ENCODE measurements at regions not wholly inside any gene's neighbourhood (a gene's known extent, or its start where the extent isn't known, plus 50 kb on each side); places are given as distances from the start of the nearest gene placed in this dataset.

DNA sequence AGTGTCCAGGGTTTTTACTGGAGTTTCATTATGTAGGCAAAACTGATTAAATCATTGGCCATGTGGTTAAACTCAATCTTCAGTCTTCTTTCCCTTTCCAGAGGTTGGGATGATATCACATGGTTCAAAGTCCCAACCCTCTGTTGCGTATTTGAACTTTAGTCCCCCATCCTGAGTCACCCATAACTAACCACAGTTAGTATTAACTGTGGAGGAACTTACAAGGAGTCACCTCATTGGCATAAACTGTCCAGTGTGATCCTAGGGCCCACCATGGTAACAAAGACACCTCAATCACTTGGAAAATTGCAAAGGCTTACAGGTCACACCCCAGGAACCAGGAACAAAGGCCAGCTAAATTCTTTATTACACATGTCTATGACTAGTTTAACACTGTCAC lies 188.5 kb downstream of the COX7C start:
- Histone ChIP-seq H3F3A (replicated peaks; ENCODE audit: low read depth) (no peaks in the 10 kb centered on the region), H3K36me3 (ENCODE audit: insufficient read depth) (no peaks in the 10 kb centered on the region), H3K9me2 (ENCODE audit: insufficient read depth) (no peaks in the 10 kb centered on the region), H2AFZ (no peak overlapping the region), H3K79me2 (replicated peaks; ENCODE audit: insufficient read depth) (no peaks in the 10 kb centered on the region), H3K27ac (ENCODE audit: low read depth) (no peak overlapping the region), H3K27me3 (ENCODE audit: insufficient read depth) (no peaks in the 10 kb centered on the region), H3K4me1 (ENCODE audit: insufficient read depth) (no peaks in the 10 kb centered on the region), H3K4me2 (no peak overlapping the region), H4K20me1 (replicated peaks; ENCODE audit: insufficient read depth) (no peaks in the 10 kb centered on the region), H3K4me3 (no peak overlapping the region)
- no peak overlapping the region for H3K4me3 Mint-ChIP-seq
- H3K27me3 Mint-ChIP-seq (ENCODE audit: insufficient read depth, low read depth, poor library complexity) = no peaks in the 10 kb centered on the region
- H3K27ac Mint-ChIP-seq = no peak overlapping the region
- DNase-seq (ENCODE audit: low spot score) (no peak), ATAC-seq (no peak)
- peaks cover 4% of the 10 kb centered on the region; the same call in 1 of the 3 replicates for H3K36me3 Mint-ChIP-seq (ENCODE audit: low read depth)
- H3K4me1 Mint-ChIP-seq = peaks cover 2% of the 10 kb centered on the region; the same call in 1 of the 3 replicates
- TF ChIP-seq NANOG (IDR thresholded peaks at IDR 0.05; ENCODE audit: borderline replicate concordance) (no peak), ZNF114 (CRISPR knock-in tag; IDR thresholded peaks at IDR 0.05) (no peak), ZNF331 (CRISPR knock-in tag; IDR thresholded peaks at IDR 0.05; ENCODE audit: low read depth) (no peak), EZH2 (IDR thresholded peaks at IDR 0.05; ENCODE audit: low read depth, unreplicated experiment) (no peak), STAT1 (IDR thresholded peaks at IDR 0.05; ENCODE audit: unreplicated experiment) (no peak), JUNB (IDR thresholded peaks at IDR 0.05; ENCODE audit: unreplicated experiment) (no peak), POLR2AphosphoS5 (IDR thresholded peaks at IDR 0.05; ENCODE audit: low read depth) (no peak), EZH2phosphoT487 (IDR thresholded peaks at IDR 0.05; ENCODE audit: unreplicated experiment) (no peak), CREB1 (CRISPR knock-in tag; IDR thresholded peaks at IDR 0.05; ENCODE audit: low read depth) (no peak)
- TF ChIP-seq, protein P1, sequence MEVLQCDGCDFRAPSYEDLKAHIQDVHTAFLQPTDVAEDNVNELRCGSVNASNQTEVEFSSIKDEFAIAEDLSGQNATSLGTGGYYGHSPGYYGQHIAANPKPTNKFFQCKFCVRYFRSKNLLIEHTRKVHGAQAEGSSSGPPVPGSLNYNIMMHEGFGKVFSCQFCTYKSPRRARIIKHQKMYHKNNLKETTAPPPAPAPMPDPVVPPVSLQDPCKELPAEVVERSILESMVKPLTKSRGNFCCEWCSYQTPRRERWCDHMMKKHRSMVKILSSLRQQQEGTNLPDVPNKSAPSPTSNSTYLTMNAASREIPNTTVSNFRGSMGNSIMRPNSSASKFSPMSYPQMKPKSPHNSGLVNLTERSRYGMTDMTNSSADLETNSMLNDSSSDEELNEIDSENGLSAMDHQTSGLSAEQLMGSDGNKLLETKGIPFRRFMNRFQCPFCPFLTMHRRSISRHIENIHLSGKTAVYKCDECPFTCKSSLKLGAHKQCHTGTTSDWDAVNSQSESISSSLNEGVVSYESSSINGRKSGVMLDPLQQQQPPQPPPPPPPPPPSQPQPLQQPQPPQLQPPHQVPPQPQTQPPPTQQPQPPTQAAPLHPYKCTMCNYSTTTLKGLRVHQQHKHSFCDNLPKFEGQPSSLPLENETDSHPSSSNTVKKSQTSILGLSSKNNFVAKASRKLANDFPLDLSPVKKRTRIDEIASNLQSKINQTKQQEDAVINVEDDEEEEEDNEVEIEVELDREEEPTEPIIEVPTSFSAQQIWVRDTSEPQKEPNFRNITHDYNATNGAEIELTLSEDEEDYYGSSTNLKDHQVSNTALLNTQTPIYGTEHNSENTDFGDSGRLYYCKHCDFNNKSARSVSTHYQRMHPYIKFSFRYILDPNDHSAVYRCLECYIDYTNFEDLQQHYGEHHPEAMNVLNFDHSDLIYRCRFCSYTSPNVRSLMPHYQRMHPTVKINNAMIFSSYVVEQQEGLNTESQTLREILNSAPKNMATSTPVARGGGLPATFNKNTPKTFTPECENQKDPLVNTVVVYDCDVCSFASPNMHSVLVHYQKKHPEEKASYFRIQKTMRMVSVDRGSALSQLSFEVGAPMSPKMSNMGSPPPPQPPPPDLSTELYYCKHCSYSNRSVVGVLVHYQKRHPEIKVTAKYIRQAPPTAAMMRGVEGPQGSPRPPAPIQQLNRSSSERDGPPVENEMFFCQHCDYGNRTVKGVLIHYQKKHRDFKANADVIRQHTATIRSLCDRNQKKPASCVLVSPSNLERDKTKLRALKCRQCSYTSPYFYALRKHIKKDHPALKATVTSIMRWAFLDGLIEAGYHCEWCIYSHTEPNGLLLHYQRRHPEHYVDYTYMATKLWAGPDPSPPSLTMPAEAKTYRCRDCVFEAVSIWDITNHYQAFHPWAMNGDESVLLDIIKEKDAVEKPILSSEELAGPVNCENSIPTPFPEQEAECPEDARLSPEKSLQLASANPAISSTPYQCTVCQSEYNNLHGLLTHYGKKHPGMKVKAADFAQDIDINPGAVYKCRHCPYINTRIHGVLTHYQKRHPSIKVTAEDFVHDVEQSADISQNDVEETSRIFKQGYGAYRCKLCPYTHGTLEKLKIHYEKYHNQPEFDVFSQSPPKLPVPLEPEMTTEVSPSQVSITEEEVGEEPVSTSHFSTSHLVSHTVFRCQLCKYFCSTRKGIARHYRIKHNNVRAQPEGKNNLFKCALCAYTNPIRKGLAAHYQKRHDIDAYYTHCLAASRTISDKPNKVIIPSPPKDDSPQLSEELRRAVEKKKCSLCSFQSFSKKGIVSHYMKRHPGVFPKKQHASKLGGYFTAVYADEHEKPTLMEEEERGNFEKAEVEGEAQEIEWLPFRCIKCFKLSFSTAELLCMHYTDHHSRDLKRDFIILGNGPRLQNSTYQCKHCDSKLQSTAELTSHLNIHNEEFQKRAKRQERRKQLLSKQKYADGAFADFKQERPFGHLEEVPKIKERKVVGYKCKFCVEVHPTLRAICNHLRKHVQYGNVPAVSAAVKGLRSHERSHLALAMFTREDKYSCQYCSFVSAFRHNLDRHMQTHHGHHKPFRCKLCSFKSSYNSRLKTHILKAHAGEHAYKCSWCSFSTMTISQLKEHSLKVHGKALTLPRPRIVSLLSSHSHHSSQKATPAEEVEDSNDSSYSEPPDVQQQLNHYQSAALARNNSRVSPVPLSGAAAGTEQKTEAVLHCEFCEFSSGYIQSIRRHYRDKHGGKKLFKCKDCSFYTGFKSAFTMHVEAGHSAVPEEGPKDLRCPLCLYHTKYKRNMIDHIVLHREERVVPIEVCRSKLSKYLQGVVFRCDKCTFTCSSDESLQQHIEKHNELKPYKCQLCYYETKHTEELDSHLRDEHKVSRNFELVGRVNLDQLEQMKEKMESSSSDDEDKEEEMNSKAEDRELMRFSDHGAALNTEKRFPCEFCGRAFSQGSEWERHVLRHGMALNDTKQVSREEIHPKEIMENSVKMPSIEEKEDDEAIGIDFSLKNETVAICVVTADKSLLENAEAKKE (CRISPR knock-in tag; IDR thresholded peaks at IDR 0.05) = no peak
- TF ChIP-seq, protein P2, sequence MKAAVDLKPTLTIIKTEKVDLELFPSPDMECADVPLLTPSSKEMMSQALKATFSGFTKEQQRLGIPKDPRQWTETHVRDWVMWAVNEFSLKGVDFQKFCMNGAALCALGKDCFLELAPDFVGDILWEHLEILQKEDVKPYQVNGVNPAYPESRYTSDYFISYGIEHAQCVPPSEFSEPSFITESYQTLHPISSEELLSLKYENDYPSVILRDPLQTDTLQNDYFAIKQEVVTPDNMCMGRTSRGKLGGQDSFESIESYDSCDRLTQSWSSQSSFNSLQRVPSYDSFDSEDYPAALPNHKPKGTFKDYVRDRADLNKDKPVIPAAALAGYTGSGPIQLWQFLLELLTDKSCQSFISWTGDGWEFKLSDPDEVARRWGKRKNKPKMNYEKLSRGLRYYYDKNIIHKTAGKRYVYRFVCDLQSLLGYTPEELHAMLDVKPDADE (IDR thresholded peaks at IDR 0.05) = no peak
- TF ChIP-seq, protein P3, sequence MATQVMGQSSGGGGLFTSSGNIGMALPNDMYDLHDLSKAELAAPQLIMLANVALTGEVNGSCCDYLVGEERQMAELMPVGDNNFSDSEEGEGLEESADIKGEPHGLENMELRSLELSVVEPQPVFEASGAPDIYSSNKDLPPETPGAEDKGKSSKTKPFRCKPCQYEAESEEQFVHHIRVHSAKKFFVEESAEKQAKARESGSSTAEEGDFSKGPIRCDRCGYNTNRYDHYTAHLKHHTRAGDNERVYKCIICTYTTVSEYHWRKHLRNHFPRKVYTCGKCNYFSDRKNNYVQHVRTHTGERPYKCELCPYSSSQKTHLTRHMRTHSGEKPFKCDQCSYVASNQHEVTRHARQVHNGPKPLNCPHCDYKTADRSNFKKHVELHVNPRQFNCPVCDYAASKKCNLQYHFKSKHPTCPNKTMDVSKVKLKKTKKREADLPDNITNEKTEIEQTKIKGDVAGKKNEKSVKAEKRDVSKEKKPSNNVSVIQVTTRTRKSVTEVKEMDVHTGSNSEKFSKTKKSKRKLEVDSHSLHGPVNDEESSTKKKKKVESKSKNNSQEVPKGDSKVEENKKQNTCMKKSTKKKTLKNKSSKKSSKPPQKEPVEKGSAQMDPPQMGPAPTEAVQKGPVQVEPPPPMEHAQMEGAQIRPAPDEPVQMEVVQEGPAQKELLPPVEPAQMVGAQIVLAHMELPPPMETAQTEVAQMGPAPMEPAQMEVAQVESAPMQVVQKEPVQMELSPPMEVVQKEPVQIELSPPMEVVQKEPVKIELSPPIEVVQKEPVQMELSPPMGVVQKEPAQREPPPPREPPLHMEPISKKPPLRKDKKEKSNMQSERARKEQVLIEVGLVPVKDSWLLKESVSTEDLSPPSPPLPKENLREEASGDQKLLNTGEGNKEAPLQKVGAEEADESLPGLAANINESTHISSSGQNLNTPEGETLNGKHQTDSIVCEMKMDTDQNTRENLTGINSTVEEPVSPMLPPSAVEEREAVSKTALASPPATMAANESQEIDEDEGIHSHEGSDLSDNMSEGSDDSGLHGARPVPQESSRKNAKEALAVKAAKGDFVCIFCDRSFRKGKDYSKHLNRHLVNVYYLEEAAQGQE (IDR thresholded peaks at IDR 0.05; ENCODE audit: unreplicated experiment) = no peak
- TF ChIP-seq, protein P4, sequence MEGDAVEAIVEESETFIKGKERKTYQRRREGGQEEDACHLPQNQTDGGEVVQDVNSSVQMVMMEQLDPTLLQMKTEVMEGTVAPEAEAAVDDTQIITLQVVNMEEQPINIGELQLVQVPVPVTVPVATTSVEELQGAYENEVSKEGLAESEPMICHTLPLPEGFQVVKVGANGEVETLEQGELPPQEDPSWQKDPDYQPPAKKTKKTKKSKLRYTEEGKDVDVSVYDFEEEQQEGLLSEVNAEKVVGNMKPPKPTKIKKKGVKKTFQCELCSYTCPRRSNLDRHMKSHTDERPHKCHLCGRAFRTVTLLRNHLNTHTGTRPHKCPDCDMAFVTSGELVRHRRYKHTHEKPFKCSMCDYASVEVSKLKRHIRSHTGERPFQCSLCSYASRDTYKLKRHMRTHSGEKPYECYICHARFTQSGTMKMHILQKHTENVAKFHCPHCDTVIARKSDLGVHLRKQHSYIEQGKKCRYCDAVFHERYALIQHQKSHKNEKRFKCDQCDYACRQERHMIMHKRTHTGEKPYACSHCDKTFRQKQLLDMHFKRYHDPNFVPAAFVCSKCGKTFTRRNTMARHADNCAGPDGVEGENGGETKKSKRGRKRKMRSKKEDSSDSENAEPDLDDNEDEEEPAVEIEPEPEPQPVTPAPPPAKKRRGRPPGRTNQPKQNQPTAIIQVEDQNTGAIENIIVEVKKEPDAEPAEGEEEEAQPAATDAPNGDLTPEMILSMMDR (conservative IDR thresholded peaks at IDR 0.05; ENCODE audit: low read depth in 2 of 2) = no peak
- H3K9me3 Mint-ChIP-seq = peaks cover 6% of the 10 kb centered on the region

Measured in GM23338 (cell line).